H9 (cell line): ENCODE measurements at regions not wholly inside any gene's neighbourhood (a gene's known extent, or its start where the extent isn't known, plus 50 kb on each side); places are given as distances from the start of the nearest gene placed in this dataset.

ENCODE experiments used
- DNase-seq: peaks from one replicate; pipeline ENCODE4 v3.0.0-alpha.2; 2017
- H2AFZ ChIP-seq: one replicate; pipeline ENCODE4 v1.6.1; 2013; ENCODE audit warnings: mild to moderate bottlenecking, low read length, control low read depth, moderate library complexity
- H2AK5ac ChIP-seq: 2 replicates; pipeline ENCODE4 v1.6.1; 2013; ENCODE audit warnings: low read length, control low read depth, mixed read lengths; ENCODE audit not compliant: insufficient read length
- H2BK120ac ChIP-seq: one replicate; pipeline ENCODE4 v1.6.1; 2013; ENCODE audit warnings: low read depth, mild to moderate bottlenecking, low read length, control low read depth, inconsistent platforms; ENCODE audit not compliant: poor library complexity, severe bottlenecking
- H2BK12ac ChIP-seq: 2 replicates; pipeline ENCODE4 v1.6.1; 2013; ENCODE audit warnings: low read length, control low read depth, mixed read lengths, low read depth; ENCODE audit not compliant: insufficient read length
- H2BK15ac ChIP-seq: 2 replicates; pipeline ENCODE4 v1.6.1; 2013; ENCODE audit warnings: low read depth, low read length, control low read depth
- H2BK20ac ChIP-seq: one replicate; pipeline ENCODE4 v1.6.1; 2013; ENCODE audit warnings: low read depth, mild to moderate bottlenecking, low read length, control low read depth, inconsistent platforms; ENCODE audit not compliant: poor library complexity, severe bottlenecking
- H2BK5ac ChIP-seq: 2 replicates; pipeline ENCODE4 v1.6.1; 2013; ENCODE audit warnings: low read length, control low read depth, mixed read lengths; ENCODE audit not compliant: insufficient read length
- H3K14ac ChIP-seq: 2 replicates; pipeline ENCODE4 v1.6.1; 2013; ENCODE audit warnings: low read length, control low read depth; ENCODE audit not compliant: insufficient read depth
- H3K18ac ChIP-seq: 2 replicates; pipeline ENCODE4 v1.6.1; 2013; ENCODE audit warnings: low read depth, mild to moderate bottlenecking, mixed read lengths, low read length, control low read depth; ENCODE audit not compliant: insufficient read length
- H3K23ac ChIP-seq: 2 replicates; pipeline ENCODE4 v1.6.1; 2013; ENCODE audit warnings: low read length, control low read depth, mixed read lengths, low read depth; ENCODE audit not compliant: insufficient read length
- H3K23me2 ChIP-seq: 2 replicates; pipeline ENCODE4 v1.6.1; 2013; ENCODE audit warnings: low read depth, mild to moderate bottlenecking, mixed read lengths, low read length, control low read depth; ENCODE audit not compliant: insufficient read length, poor library complexity, severe bottlenecking
- H3K27ac ChIP-seq: 2 replicates; pipeline ENCODE4 v1.5.1; 2013; ENCODE audit warnings: low read length, control low read depth, mixed read lengths, low read depth; ENCODE audit not compliant: insufficient read length
- H3K27me3 ChIP-seq: 2 replicates; pipeline ENCODE4 v1.6.1; 2013; ENCODE audit warnings: low read length, control low read depth, inconsistent platforms; ENCODE audit not compliant: insufficient read depth
- H3K4ac ChIP-seq: 2 replicates; pipeline ENCODE4 v1.6.1; 2013; ENCODE audit warnings: low read depth, mild to moderate bottlenecking, control low read depth, inconsistent platforms, low read length, moderate library complexity
- H3K4me1 ChIP-seq: 2 replicates; pipeline ENCODE4 v1.6.1; 2013; ENCODE audit warnings: low read length, control low read depth, inconsistent platforms; ENCODE audit not compliant: insufficient read depth
- H3K4me2 ChIP-seq: 2 replicates; pipeline ENCODE4 v1.6.1; 2013; ENCODE audit warnings: low read length, control low read depth, mixed read lengths; ENCODE audit not compliant: insufficient read length, insufficient read depth
- H3K56ac ChIP-seq: 2 replicates; pipeline ENCODE4 v1.6.1; 2013; ENCODE audit warnings: low read depth, mild to moderate bottlenecking, mixed read lengths, low read length, control low read depth; ENCODE audit not compliant: insufficient read length
- H3K79me1 ChIP-seq: 2 replicates; pipeline ENCODE4 v1.6.1; 2013; ENCODE audit warnings: low read depth, mild to moderate bottlenecking, moderate library complexity, low read length, control low read depth, inconsistent platforms; ENCODE audit not compliant: insufficient read depth, poor library complexity, severe bottlenecking
- H3K79me2 ChIP-seq: 2 replicates; pipeline ENCODE4 v1.6.1; 2013; ENCODE audit warnings: low read length, control low read depth, inconsistent platforms; ENCODE audit not compliant: insufficient read depth
- H3K9ac ChIP-seq: 2 replicates; pipeline ENCODE4 v1.6.1; 2013; ENCODE audit warnings: low read length, control low read depth, mixed read lengths; ENCODE audit not compliant: insufficient read length; ENCODE audit errors: extremely low read depth
- H3K9me3 ChIP-seq: one replicate; pipeline ENCODE4 v1.6.1; 2013; ENCODE audit warnings: low read depth, low read length, inconsistent platforms; ENCODE audit not compliant: control insufficient read depth
- H3T11ph ChIP-seq: one replicate; pipeline ENCODE4 v1.6.1; 2013; ENCODE audit warnings: mild to moderate bottlenecking, low read length, control low read depth, inconsistent platforms
- H4K20me1 ChIP-seq: one replicate; pipeline ENCODE4 v1.6.1; 2013; ENCODE audit not compliant: control insufficient read depth, insufficient read length, insufficient read depth
- H4K5ac ChIP-seq: 2 replicates; pipeline ENCODE4 v1.6.1; 2013; ENCODE audit warnings: low read depth, mild to moderate bottlenecking, mixed read lengths, low read length, control low read depth; ENCODE audit not compliant: insufficient read length
- H4K8ac ChIP-seq: replicated peaks from 2 replicates; pipeline ENCODE4 v1.6.1; 2013; ENCODE audit warnings: low read length, control low read depth, mixed read lengths, low read depth; ENCODE audit not compliant: insufficient read length
- H4K91ac ChIP-seq: 2 replicates; pipeline ENCODE4 v1.6.1; 2013; ENCODE audit warnings: low read depth, mild to moderate bottlenecking, moderate library complexity, mixed read lengths, low read length, control low read depth; ENCODE audit not compliant: insufficient read length
- H3K27ac Mint-ChIP-seq, 3 experiments: 2 replicates in 2 of 3; 3 replicates in 1 of 3; pipeline ENCODE4 v1.8.0; 2020 to 2021; ENCODE audit warnings: mixed read lengths in 3 of 3, mild to moderate bottlenecking in 1 of 3, moderate library complexity in 1 of 3
- H3K27me3 Mint-ChIP-seq: 2 replicates; pipeline ENCODE4 v1.8.0; 2021; ENCODE audit warnings: low read depth, mild to moderate bottlenecking, moderate library complexity, mixed read lengths
- H3K36me3 Mint-ChIP-seq, 3 experiments: 2 replicates in 2 of 3; 3 replicates in 1 of 3; pipeline ENCODE4 v1.8.0; 2020 to 2021; ENCODE audit warnings: low read depth in 3 of 3, mixed read lengths in 3 of 3; ENCODE audit not compliant: insufficient read depth in 1 of 3
- H3K4me1 Mint-ChIP-seq, 2 experiments: 2 replicates each; pipeline ENCODE4 v1.8.0; 2020; ENCODE audit warnings: mixed read lengths in 2 of 2
- H3K4me3 Mint-ChIP-seq, 2 experiments: 2 replicates in 1 of 2; 3 replicates in 1 of 2; pipeline ENCODE4 v1.8.0; 2020 to 2021; ENCODE audit warnings: mild to moderate bottlenecking in 2 of 2, mixed read lengths in 2 of 2, moderate library complexity in 1 of 2
- H3K9me3 Mint-ChIP-seq, 2 experiments: 2 replicates in 1 of 2; 3 replicates in 1 of 2; pipeline ENCODE4 v1.8.0; 2020; ENCODE audit warnings: mild to moderate bottlenecking in 2 of 2, mixed read lengths in 2 of 2, moderate library complexity in 1 of 2
- WGBS: extraction: QIAGEN DNeasy Blood & Tissue Kit; methylation state at CpG from one replicate; pipeline ENCODE4 v1.1.7; 2013; ENCODE audit warnings: missing lambda C conversion rate, low lambda C conversion rate, mixed read lengths; ENCODE audit not compliant: insufficient read length; ENCODE audit errors: extremely low coverage; 5-methylcytosine and 5-hydroxymethylcytosine counted together
- TF ChIP-seq, protein P1 (sequence below): fragments of 200-600 bp; sonication (generic); conservative IDR thresholded peaks from 3 replicates; pipeline ENCODE4 v1.8.0; 2021; ENCODE audit warnings: antibody characterized with exemption, mild to moderate bottlenecking

DNA sequence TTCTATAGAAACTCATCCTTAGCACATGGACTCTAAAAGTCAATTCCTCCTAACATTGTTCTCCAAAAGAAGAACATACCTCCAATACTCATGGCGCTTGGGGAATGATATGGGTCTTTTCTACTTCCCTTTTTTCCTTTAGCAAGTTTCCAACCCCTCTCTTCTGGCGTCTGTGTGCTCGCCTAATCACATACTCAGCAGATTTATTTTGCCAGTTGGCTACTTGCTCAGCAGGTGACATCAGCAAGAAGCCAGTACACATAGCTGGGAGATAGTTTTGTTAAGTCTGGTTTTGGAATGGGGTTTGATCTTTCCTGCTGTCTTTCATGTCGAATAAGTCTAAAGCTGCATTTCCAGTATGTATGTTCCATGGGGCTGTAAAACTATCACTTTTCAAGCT is 193.8 kb downstream of the POM121L12 start:
- H3K4me1 ChIP-seq: no peaks in the 10 kb centered on the region
- no peak overlapping the region for H2AFZ ChIP-seq
- H3K36me3 Mint-ChIP-seq: peaks cover 0 to 2% (median 0%) of the 10 kb centered on the region in 3 experiments; a peak in 1 of 7 replicates
- H2AK5ac ChIP-seq: no peak overlapping the region
- no peaks in the 10 kb centered on the region for H4K20me1 ChIP-seq
- no peak overlapping the region for H3K27ac Mint-ChIP-seq
- H3K27me3 Mint-ChIP-seq: no peaks in the 10 kb centered on the region
- H4K8ac ChIP-seq: no peak overlapping the region
- H3K4me1 Mint-ChIP-seq: no peaks in the 10 kb centered on the region
- H4K91ac ChIP-seq: no peak overlapping the region
- H3K14ac ChIP-seq: no peak overlapping the region
- H3K18ac ChIP-seq: no peak overlapping the region
- no peak overlapping the region for H3K56ac ChIP-seq
- no peak overlapping the region for H2BK120ac ChIP-seq
- H3K9me3 ChIP-seq: no peaks in the 10 kb centered on the region
- H3K4me2 ChIP-seq: no peak overlapping the region
- no peak overlapping the region for H4K5ac ChIP-seq
- H3K27me3 ChIP-seq: no peaks in the 10 kb centered on the region
- no CpG with 5 or more reads among the region's 4 CpGs for WGBS
- no peak overlapping the region for H3T11ph ChIP-seq
- H3K9me3 Mint-ChIP-seq: 0 out of 5 replicates have a peak, but pooled peaks cover 0 to 2% of the 10 kb centered on the region in 2 experiments
- H3K23me2 ChIP-seq: no peaks in the 10 kb centered on the region
- TF ChIP-seq, protein P1, sequence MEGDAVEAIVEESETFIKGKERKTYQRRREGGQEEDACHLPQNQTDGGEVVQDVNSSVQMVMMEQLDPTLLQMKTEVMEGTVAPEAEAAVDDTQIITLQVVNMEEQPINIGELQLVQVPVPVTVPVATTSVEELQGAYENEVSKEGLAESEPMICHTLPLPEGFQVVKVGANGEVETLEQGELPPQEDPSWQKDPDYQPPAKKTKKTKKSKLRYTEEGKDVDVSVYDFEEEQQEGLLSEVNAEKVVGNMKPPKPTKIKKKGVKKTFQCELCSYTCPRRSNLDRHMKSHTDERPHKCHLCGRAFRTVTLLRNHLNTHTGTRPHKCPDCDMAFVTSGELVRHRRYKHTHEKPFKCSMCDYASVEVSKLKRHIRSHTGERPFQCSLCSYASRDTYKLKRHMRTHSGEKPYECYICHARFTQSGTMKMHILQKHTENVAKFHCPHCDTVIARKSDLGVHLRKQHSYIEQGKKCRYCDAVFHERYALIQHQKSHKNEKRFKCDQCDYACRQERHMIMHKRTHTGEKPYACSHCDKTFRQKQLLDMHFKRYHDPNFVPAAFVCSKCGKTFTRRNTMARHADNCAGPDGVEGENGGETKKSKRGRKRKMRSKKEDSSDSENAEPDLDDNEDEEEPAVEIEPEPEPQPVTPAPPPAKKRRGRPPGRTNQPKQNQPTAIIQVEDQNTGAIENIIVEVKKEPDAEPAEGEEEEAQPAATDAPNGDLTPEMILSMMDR: no peak
- H3K23ac ChIP-seq: no peak overlapping the region
- no peak overlapping the region for H3K4ac ChIP-seq
- H3K9ac ChIP-seq: no peak overlapping the region
- no peak for DNase-seq
- no peak overlapping the region for H3K27ac ChIP-seq
- H2BK20ac ChIP-seq: no peak overlapping the region
- no peak overlapping the region for H2BK15ac ChIP-seq
- H3K4me3 Mint-ChIP-seq: no peak overlapping the region
- H3K79me2 ChIP-seq: no peaks in the 10 kb centered on the region
- no peak overlapping the region for H2BK5ac ChIP-seq
- no peaks in the 10 kb centered on the region for H3K79me1 ChIP-seq
- H2BK12ac ChIP-seq: no peak overlapping the region
